ENCODE measurements at regions not wholly inside any gene's neighbourhood (a gene's known extent, or its start where the extent isn't known, plus 50 kb on each side); places are given as distances from the start of the nearest gene placed in this dataset.

GRCh38 chr2:609449-609848 is 67.8 kb downstream of the TMEM18 start:
- CTCF ChIA-PET: no interaction called here
- ATAC-seq (no peak), DNase-seq (no peak)
- Histone ChIP-seq H3K9ac (ENCODE audit: low read length) (no peak overlapping the region), H4K20me1 (ENCODE audit: low read length) (no peaks in the 10 kb centered on the region), H3K9me2 (replicated peaks; ENCODE audit: low read length) (no peaks in the 10 kb centered on the region), H3K4me3 (ENCODE audit: low read length) (no peak overlapping the region), H3K79me2 (ENCODE audit: low read length) (no peaks in the 10 kb centered on the region), H3K27ac (ENCODE audit: low read length) (no peak overlapping the region), H3K4me1 (ENCODE audit: insufficient read depth, low read length) (no peaks in the 10 kb centered on the region), H3K4me2 (ENCODE audit: low read length) (no peak overlapping the region), H2AFZ (ENCODE audit: low read length) (no peak overlapping the region), H3K27me3 (ENCODE audit: low read length) (no peaks in the 10 kb centered on the region), H3K9me3 (ENCODE audit: low read length) (no peaks in the 10 kb centered on the region), H3F3A (ENCODE audit: low read length, unreplicated experiment) (no peaks in the 10 kb centered on the region), H3K36me3 (ENCODE audit: low read depth, low read length) (no peaks in the 10 kb centered on the region)
- BruUV-seq (replicated peaks): TSS peak; percentile 32
- intact Hi-C loops (cut with micrococcal nuclease): no loop called here
- TF ChIP-seq EZH2 (IDR thresholded peaks at IDR 0.05; ENCODE audit: low read length, unreplicated experiment) (no peak), CTCF (conservative IDR thresholded peaks at IDR 0.05; ENCODE audit: low read depth, low read length) (no peak), EZH2phosphoT487 (IDR thresholded peaks at IDR 0.05; ENCODE audit: borderline replicate concordance, low read length) (no peak)
- POLR2A ChIA-PET (ENCODE audit: unreplicated experiment): no interaction called here

- no peak overlapping the region for H3K27ac ChIP-seq (ENCODE audit: low read length)
- DNase-seq (no peak), ATAC-seq (no peak)
- 0 out of 2 replicates have a peak, but pooled peaks cover 5% of the 10 kb centered on the region for H3K9me3 ChIP-seq (ENCODE audit: low read length)
- TF ChIP-seq EZH2phosphoT487 (IDR thresholded peaks at IDR 0.05; ENCODE audit: borderline replicate concordance, low read length): no peak
- TF ChIP-seq CTCF (conservative IDR thresholded peaks at IDR 0.05; ENCODE audit: low read depth, low read length): no peak
- TF ChIP-seq EZH2 (IDR thresholded peaks at IDR 0.05; ENCODE audit: low read length, unreplicated experiment): no peak
- intact Hi-C loops (cut with micrococcal nuclease): no loop called here
- no peaks in the 10 kb centered on the region for H3K9me2 ChIP-seq (replicated peaks; ENCODE audit: low read length)
- H3K4me3 ChIP-seq (ENCODE audit: low read length): no peak overlapping the region
- H4K20me1 ChIP-seq (ENCODE audit: low read length): no peaks in the 10 kb centered on the region
- no peaks in the 10 kb centered on the region for H3K79me2 ChIP-seq (ENCODE audit: low read length)
- H2AFZ ChIP-seq (ENCODE audit: low read length): no peak overlapping the region
- CTCF ChIA-PET: no interaction called here
- no peak overlapping the region for H3K4me2 ChIP-seq (ENCODE audit: low read length)
- no peaks in the 10 kb centered on the region for H3K27me3 ChIP-seq (ENCODE audit: low read length)
- H3F3A ChIP-seq (ENCODE audit: low read length, unreplicated experiment): no peaks in the 10 kb centered on the region
- no peak overlapping the region for H3K9ac ChIP-seq (ENCODE audit: low read length)
- POLR2A ChIA-PET (ENCODE audit: unreplicated experiment): no interaction called here
- H3K4me1 ChIP-seq (ENCODE audit: insufficient read depth, low read length): peaks cover 1% of the 10 kb centered on the region; the same call in 1 of the 2 replicates
- H3K36me3 ChIP-seq (ENCODE audit: low read depth, low read length): no peaks in the 10 kb centered on the region
- BruUV-seq (replicated peaks): no TSS peak
Measured at GRCh38 chr2:608711-609110, 68.5 kb downstream of the TMEM18 start.

GRCh38 chr2:608297-608696 is 68.9 kb downstream of the TMEM18 start:
- Histone ChIP-seq H3K27ac (ENCODE audit: low read length) (no peak overlapping the region), H4K20me1 (ENCODE audit: low read length) (no peaks in the 10 kb centered on the region), H3K9me3 (ENCODE audit: low read length) (0 out of 2 replicates have a peak, but pooled peaks cover 5% of the 10 kb centered on the region), H3F3A (ENCODE audit: low read length, unreplicated experiment) (no peaks in the 10 kb centered on the region), H2AFZ (ENCODE audit: low read length) (no peak overlapping the region), H3K9me2 (replicated peaks; ENCODE audit: low read length) (no peaks in the 10 kb centered on the region), H3K4me3 (ENCODE audit: low read length) (no peak overlapping the region), H3K27me3 (ENCODE audit: low read length) (no peaks in the 10 kb centered on the region), H3K36me3 (ENCODE audit: low read depth, low read length) (no peaks in the 10 kb centered on the region), H3K9ac (ENCODE audit: low read length) (no peak overlapping the region), H3K4me1 (ENCODE audit: insufficient read depth, low read length) (peaks cover 5% of the 10 kb centered on the region), H3K4me2 (ENCODE audit: low read length) (no peak overlapping the region), H3K79me2 (ENCODE audit: low read length) (no peaks in the 10 kb centered on the region)
- ChIA-PET CTCF (no interaction called here), POLR2A (ENCODE audit: unreplicated experiment) (no interaction called here)
- no peak for DNase-seq
- intact Hi-C loops (cut with micrococcal nuclease): no loop called here
- no TSS peak for BruUV-seq (replicated peaks)
- no peak for TF ChIP-seq EZH2 (IDR thresholded peaks at IDR 0.05; ENCODE audit: low read length, unreplicated experiment)
- TF ChIP-seq EZH2phosphoT487 (IDR thresholded peaks at IDR 0.05; ENCODE audit: borderline replicate concordance, low read length): no peak
- TF ChIP-seq CTCF (conservative IDR thresholded peaks at IDR 0.05; ENCODE audit: low read depth, low read length): no peak
- no peak for ATAC-seq

All from PC-3 (cell line).